Activated naive CD8-positive, alpha-beta T cell treated with anti-CD3 and anti-CD28 coated beads, Interleukin-2, amount 50 U/mL, for 24 hours (primary cell): ENCODE measurements at regions not wholly inside any gene's neighbourhood (a gene's known extent, or its start where the extent isn't known, plus 50 kb on each side); places are given as distances from the start of the nearest gene placed in this dataset.
"Not testable (repeated sequence)": the region's sequence is repeated elsewhere in the genome, so short reads cannot be mapped to it uniquely, and the experiment has no call there.

ENCODE experiments used
- ATAC-seq: fragments of 150-1000 bp; cut with Tn5 transposase; one replicate; pipeline ENCODE4 v1.10.0; 2021
- DNase-seq: peaks from one replicate; pipeline ENCODE4 v3.0.0; 2021
- H3K27ac Mint-ChIP-seq: one replicate; pipeline ENCODE4 v1.8.0; 2021; ENCODE audit warnings: mild to moderate bottlenecking, mixed read lengths
- H3K27me3 Mint-ChIP-seq: one replicate; pipeline ENCODE4 v1.8.0; 2021; ENCODE audit warnings: mixed read lengths
- H3K36me3 Mint-ChIP-seq: one replicate; pipeline ENCODE4 v1.8.0; 2021; ENCODE audit warnings: low read depth, mixed read lengths
- H3K4me1 Mint-ChIP-seq: one replicate; pipeline ENCODE4 v1.8.0; 2021; ENCODE audit warnings: mixed read lengths
- H3K4me3 Mint-ChIP-seq: one replicate; pipeline ENCODE4 v1.8.0; 2021; ENCODE audit warnings: mild to moderate bottlenecking, moderate library complexity, mixed read lengths
- H3K9me3 Mint-ChIP-seq: one replicate; pipeline ENCODE4 v1.8.0; 2021; ENCODE audit warnings: mixed read lengths

GRCh38 chr7:138345567-138345966 lies 114.5 kb upstream of the TRIM24 start:
- Mint-ChIP-seq H3K4me1 (no peaks in the 10 kb centered on the region), H3K4me3 (no peak overlapping the region), H3K36me3 (no peaks in the 10 kb centered on the region), H3K9me3 (peaks cover 42% of the 10 kb centered on the region), H3K27ac (no peak overlapping the region), H3K27me3 (no peaks in the 10 kb centered on the region)
- ATAC-seq (no peak), DNase-seq (no peak)

GRCh38 chr7:138346975-138347374 lies 113.1 kb upstream of the TRIM24 start:
- DNase-seq (no peak), ATAC-seq (no peak)
- Mint-ChIP-seq H3K36me3 (no peaks in the 10 kb centered on the region), H3K27ac (no peak overlapping the region), H3K4me1 (no peaks in the 10 kb centered on the region), H3K4me3 (no peak overlapping the region), H3K9me3 (peaks cover 39% of the 10 kb centered on the region), H3K27me3 (no peaks in the 10 kb centered on the region)

- DNase-seq, result no peak
- ATAC-seq, result no peak
- no peaks in the 10 kb centered on the region for H3K4me1 Mint-ChIP-seq
Observed at GRCh38 chr7:138349841-138350700, 110.0 kb upstream of the TRIM24 start.

GRCh38 chr7:138350701-138351357 lies 109.2 kb upstream of the TRIM24 start:
- no peak for ATAC-seq
- H3K27me3 Mint-ChIP-seq, result no peaks in the 10 kb centered on the region
- H3K36me3 Mint-ChIP-seq, result no peaks in the 10 kb centered on the region
- H3K4me1 Mint-ChIP-seq, result no peaks in the 10 kb centered on the region
- H3K9me3 Mint-ChIP-seq, result peaks cover 19% of the 10 kb centered on the region
- H3K4me3 Mint-ChIP-seq, result no peak overlapping the region
- DNase-seq, result no peak
- no peak overlapping the region for H3K27ac Mint-ChIP-seq

More at GRCh38 chr7:138349841-138350700, 110.0 kb upstream of the TRIM24 start:
- no peak overlapping the region for H3K27ac Mint-ChIP-seq
- no peaks in the 10 kb centered on the region for H3K27me3 Mint-ChIP-seq
- no peaks in the 10 kb centered on the region for H3K36me3 Mint-ChIP-seq
- H3K9me3 Mint-ChIP-seq, result peaks cover 22% of the 10 kb centered on the region
- no peak overlapping the region for H3K4me3 Mint-ChIP-seq

DNA sequence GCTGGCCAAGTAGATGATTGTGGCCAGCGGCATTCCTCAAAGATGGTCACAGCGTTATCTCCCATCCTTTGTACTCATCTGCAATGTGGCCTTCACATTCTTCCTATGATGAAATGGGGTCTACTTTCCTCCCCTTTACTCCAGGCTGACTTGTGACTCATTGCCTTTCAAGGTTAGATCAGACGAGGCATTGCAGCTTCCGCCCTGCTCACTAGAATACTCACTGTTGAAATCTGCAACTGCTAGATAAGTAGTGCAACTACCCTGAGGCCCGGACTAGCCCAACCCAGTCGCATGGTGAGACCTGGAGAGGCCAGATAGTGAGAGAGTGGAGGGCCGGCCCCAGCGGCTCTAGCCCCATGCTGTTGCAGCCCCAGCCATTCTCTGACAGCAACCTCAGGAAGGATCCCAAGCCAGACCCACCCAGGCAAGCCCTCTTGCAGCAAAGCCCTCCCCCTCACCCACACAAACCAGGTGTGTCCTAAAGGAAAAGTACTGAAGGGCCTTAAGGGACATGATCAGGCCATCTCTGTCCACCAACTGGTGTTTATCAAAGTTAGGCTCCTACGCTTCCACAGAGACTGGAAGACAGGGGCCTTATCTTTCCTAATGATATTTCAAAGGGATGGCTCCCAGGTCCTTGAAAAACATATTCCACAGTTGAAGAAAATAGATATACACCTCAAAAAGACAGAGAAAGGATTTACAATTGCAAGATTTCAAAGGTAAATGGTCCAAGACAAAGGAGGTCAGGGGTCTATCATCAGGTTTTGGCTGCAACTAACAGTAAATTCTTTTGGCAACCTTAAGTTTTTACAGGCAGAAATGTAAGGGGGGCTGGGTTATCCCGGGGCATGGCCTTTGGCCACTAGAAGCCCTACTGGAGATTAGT lies 107.2 kb upstream of the TRIM24 start:
- DNase-seq (no peak), ATAC-seq (no peak)
- H3K36me3 Mint-ChIP-seq, result no peaks in the 10 kb centered on the region
- H3K9me3 Mint-ChIP-seq, result peaks cover 14% of the 10 kb centered on the region
- no peaks in the 10 kb centered on the region for H3K27me3 Mint-ChIP-seq
- no peak overlapping the region for H3K4me3 Mint-ChIP-seq
- H3K4me1 Mint-ChIP-seq, result no peaks in the 10 kb centered on the region
- no peak overlapping the region for H3K27ac Mint-ChIP-seq

- Mint-ChIP-seq H3K36me3 (no peaks in the 10 kb centered on the region), H3K9me3 (peaks cover 14% of the 10 kb centered on the region), H3K27ac (no peak overlapping the region), H3K27me3 (no peaks in the 10 kb centered on the region), H3K4me3 (no peak overlapping the region), H3K4me1 (no peaks in the 10 kb centered on the region)
- ATAC-seq, result no peak
- no peak for DNase-seq
Observed at GRCh38 chr7:138354066-138354465, 106.0 kb upstream of the TRIM24 start.

- H3K27ac Mint-ChIP-seq, result no peak overlapping the region
- H3K36me3 Mint-ChIP-seq, result no peaks in the 10 kb centered on the region
- H3K9me3 Mint-ChIP-seq, result peaks cover 10% of the 10 kb centered on the region
- no peaks in the 10 kb centered on the region for H3K27me3 Mint-ChIP-seq
- H3K4me3 Mint-ChIP-seq, result no peak overlapping the region
- ATAC-seq (no peak), DNase-seq (no peak)
- no peaks in the 10 kb centered on the region for H3K4me1 Mint-ChIP-seq
Observed at GRCh38 chr7:138355254-138355653, 104.8 kb upstream of the TRIM24 start.

DNA sequence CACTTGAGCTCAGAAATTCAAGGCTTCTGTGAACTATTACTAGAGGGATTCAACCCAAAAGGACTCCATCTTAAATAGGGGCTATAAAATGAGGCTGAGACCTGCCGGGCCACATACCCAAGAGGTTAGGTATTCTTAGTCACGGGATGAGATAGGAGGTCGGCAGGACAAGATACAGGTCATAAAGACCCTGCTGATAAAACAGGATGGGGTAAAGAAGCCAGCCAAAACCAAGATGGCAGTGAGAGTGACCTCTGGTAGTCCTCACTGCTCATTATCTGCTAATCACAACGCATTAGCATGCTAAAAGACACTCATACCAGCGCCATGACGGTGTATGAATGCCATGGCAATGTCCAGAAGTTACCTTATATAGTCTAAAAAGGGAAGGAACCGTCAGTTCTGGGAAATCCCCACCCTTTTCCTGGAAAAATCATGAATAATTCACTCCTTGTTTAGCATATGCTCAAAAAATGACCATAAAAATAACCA lies 101.2 kb upstream of the TRIM24 start:
- Mint-ChIP-seq H3K9me3 (peaks cover 4% of the 10 kb centered on the region), H3K27ac (no peak overlapping the region), H3K4me3 (no peak overlapping the region), H3K4me1 (no peaks in the 10 kb centered on the region), H3K36me3 (no peaks in the 10 kb centered on the region), H3K27me3 (no peaks in the 10 kb centered on the region)
- DNase-seq, result no peak
- ATAC-seq, result no peak

DNA sequence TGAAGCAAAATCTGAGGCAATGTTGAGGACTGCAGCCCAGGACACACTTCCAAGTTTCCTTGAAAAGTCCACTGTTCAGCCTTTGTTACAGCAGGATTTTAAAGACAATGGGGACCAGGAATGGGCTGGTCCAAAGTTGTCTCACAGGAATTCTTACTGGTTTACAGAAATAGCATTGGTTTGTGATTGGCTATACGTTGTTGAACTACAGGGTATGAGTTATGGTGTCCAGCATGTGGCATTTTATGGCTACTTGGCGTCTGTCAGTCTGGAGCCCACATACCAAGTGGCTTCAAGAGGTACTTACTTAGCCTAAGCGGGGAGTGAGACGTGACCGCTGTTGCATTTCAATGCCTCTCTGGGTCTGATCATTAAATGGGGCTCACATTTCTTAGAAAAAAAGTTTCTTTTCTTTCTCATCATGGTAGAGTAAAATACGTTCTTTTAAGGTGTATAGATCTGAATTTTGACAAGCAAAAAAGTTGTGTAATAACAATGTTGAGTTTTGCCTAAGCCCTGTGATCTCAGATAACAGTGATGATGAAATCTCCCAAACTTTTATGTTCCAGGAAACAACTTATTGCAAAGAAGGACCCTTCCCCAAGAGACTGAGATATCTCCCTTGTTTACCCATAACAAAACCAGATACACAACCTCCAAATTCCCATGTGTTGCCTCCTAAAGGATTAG lies 100.0 kb upstream of the TRIM24 start:
- no peak overlapping the region for H3K4me3 Mint-ChIP-seq
- H3K4me1 Mint-ChIP-seq, result no peaks in the 10 kb centered on the region
- peaks cover 4% of the 10 kb centered on the region for H3K9me3 Mint-ChIP-seq
- DNase-seq (no peak), ATAC-seq (no peak)
- no peak overlapping the region for H3K27ac Mint-ChIP-seq
- no peaks in the 10 kb centered on the region for H3K36me3 Mint-ChIP-seq
- H3K27me3 Mint-ChIP-seq, result no peaks in the 10 kb centered on the region

DNA sequence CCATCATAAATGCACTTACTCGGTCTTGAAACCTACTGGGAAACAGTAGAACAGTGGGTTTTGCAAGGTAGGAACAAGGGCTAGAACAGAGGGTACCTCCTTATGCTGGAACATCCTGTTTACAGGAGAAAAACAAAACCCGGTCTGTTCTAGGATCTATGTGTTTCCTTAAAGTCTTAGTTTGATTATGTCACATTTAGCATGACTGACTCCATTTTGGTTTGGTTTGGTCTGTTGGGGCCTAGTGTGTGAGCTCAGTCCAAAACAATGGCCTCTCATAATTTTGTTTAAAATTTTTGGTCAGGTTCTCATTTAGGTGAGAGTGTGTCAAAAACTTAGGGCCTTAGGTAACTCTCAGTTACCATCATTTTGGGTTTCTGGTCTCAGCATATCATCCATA lies 96.3 kb upstream of the TRIM24 start:
- Mint-ChIP-seq H3K36me3 (peaks cover 2% of the 10 kb centered on the region), H3K4me3 (no peak overlapping the region), H3K4me1 (no peaks in the 10 kb centered on the region), H3K27me3 (no peaks in the 10 kb centered on the region), H3K9me3 (no peaks in the 10 kb centered on the region), H3K27ac (no peak overlapping the region)
- no peak for ATAC-seq
- no peak for DNase-seq

GRCh38 chr7:138366137-138366536 lies 93.9 kb upstream of the TRIM24 start:
- not testable (repeated sequence) for H3K4me1 Mint-ChIP-seq, H3K27ac Mint-ChIP-seq, ATAC-seq, H3K4me3 Mint-ChIP-seq, H3K36me3 Mint-ChIP-seq, DNase-seq, H3K27me3 Mint-ChIP-seq
- peaks cover 15% of the 10 kb centered on the region for H3K9me3 Mint-ChIP-seq

DNA sequence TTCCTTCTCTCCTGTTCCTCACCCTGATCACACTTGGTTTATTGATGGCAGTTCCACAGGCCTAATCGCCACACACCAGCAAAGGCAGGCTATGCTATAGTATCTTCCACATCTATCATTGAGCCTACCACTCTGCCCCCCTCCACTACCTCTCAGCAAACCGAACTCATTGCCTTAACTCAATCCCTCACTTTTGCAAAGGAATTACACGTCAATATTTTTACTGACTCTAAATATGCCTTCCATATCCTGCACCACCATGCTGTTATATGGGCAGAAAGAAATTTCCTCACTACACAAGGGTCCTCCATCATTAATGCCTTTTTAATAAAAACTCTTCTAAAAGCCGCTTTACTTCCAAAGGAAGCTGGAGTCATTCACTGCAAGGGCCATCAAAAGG lies 93.4 kb upstream of the TRIM24 start:
- ATAC-seq, H3K4me1 Mint-ChIP-seq, H3K27ac Mint-ChIP-seq, H3K27me3 Mint-ChIP-seq, DNase-seq, H3K4me3 Mint-ChIP-seq, H3K36me3 Mint-ChIP-seq: not testable (repeated sequence)
- H3K9me3 Mint-ChIP-seq, result peaks cover 17% of the 10 kb centered on the region

GRCh38 chr7:138369797-138370196 lies 90.3 kb upstream of the TRIM24 start:
- no peak overlapping the region for H3K27ac Mint-ChIP-seq
- H3K4me1 Mint-ChIP-seq, result no peaks in the 10 kb centered on the region
- no peak overlapping the region for H3K4me3 Mint-ChIP-seq
- no peaks in the 10 kb centered on the region for H3K27me3 Mint-ChIP-seq
- no peak for DNase-seq
- H3K9me3 Mint-ChIP-seq, result peaks cover 17% of the 10 kb centered on the region
- ATAC-seq, result no peak
- H3K36me3 Mint-ChIP-seq, result peaks cover 5% of the 10 kb centered on the region

DNA sequence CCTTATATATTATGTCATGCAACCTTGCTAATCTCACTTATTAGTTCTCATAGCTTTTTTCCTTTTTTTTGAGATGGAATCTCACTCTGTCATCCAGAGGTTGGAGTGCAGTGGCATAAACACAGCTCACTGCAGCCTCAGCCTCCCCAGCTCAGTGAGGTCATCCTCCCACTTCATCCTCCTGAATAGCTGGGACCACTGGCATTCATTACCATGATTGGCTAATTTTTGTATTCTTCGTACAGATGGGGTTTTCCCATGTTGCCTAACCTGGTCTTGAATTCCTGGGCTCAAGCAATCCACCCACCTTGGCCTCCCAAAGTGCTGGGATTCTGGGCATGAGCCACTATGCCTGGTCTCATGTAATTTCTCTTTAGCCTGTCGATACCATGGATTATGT lies 89.1 kb upstream of the TRIM24 start:
- Mint-ChIP-seq H3K27me3 (no peaks in the 10 kb centered on the region), H3K36me3 (peaks cover 5% of the 10 kb centered on the region), H3K27ac (no peak overlapping the region), H3K4me1 (no peaks in the 10 kb centered on the region), H3K4me3 (no peak overlapping the region), H3K9me3 (peaks cover 17% of the 10 kb centered on the region)
- no peak for ATAC-seq
- DNase-seq, result no peak
